DOHH2 (cell line): ENCODE measurements at regions not wholly inside any gene's neighbourhood (a gene's known extent, or its start where the extent isn't known, plus 50 kb on each side); places are given as distances from the start of the nearest gene placed in this dataset.

Source experiments
- EZH2phosphoT487 ChIP-seq: fragments of 200-600 bp; sonication (generic); IDR thresholded peaks from 2 replicates; pipeline ENCODE4 v1.6.1; 2017; ENCODE audit warnings: borderline replicate concordance, mild to moderate bottlenecking, antibody characterized with exemption, low read length, moderate library complexity, mixed read lengths
- TF ChIP-seq, protein P1 (sequence below): fragments of 200-600 bp; sonication (generic); IDR thresholded peaks from one replicate; pipeline ENCODE4 v1.5.1; 2014; ENCODE audit warnings: antibody characterized with exemption, mild to moderate bottlenecking, low read depth, low read length; ENCODE audit not compliant: poor library complexity, severe bottlenecking

DNA sequence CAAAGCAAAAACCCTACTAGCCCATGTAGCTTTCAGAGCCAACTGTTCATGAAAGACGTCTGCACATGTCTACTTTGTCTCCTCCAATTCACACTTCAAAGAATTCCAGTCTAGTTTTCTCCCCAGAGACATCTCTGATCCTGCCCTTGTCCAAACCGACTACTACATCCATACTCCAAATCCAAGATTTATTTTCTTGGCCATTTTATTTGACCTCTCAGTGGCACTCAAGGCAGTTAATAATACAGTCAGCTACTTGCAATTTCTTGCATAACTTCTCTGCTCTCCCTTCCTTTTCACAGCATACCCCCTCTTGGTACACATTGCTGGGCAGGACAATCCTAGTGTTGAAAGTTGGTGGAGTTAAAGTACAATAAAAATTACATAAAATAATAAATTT lies 170.9 kb upstream of the INHBA start:
- TF ChIP-seq, protein P1, sequence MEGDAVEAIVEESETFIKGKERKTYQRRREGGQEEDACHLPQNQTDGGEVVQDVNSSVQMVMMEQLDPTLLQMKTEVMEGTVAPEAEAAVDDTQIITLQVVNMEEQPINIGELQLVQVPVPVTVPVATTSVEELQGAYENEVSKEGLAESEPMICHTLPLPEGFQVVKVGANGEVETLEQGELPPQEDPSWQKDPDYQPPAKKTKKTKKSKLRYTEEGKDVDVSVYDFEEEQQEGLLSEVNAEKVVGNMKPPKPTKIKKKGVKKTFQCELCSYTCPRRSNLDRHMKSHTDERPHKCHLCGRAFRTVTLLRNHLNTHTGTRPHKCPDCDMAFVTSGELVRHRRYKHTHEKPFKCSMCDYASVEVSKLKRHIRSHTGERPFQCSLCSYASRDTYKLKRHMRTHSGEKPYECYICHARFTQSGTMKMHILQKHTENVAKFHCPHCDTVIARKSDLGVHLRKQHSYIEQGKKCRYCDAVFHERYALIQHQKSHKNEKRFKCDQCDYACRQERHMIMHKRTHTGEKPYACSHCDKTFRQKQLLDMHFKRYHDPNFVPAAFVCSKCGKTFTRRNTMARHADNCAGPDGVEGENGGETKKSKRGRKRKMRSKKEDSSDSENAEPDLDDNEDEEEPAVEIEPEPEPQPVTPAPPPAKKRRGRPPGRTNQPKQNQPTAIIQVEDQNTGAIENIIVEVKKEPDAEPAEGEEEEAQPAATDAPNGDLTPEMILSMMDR = no peak
- no peak for TF ChIP-seq EZH2phosphoT487
